ENCODE measurements at regions not wholly inside any gene's neighbourhood (a gene's known extent, or its start where the extent isn't known, plus 50 kb on each side); places are given as distances from the start of the nearest gene placed in this dataset.

GRCh38 chr5:100668511-100668910 is 133.3 kb downstream of the FAM174A start:
- TF ChIP-seq POLR2A (IDR thresholded peaks at IDR 0.05; ENCODE audit: low read length), result no peak
- TF ChIP-seq GATA1 (IDR thresholded peaks at IDR 0.05; ENCODE audit: low read depth, low read length), result no peak

All from erythroblast (primary cell).